ENCODE measurements at regions not wholly inside any gene's neighbourhood (a gene's known extent, or its start where the extent isn't known, plus 50 kb on each side); places are given as distances from the start of the nearest gene placed in this dataset.

DNA sequence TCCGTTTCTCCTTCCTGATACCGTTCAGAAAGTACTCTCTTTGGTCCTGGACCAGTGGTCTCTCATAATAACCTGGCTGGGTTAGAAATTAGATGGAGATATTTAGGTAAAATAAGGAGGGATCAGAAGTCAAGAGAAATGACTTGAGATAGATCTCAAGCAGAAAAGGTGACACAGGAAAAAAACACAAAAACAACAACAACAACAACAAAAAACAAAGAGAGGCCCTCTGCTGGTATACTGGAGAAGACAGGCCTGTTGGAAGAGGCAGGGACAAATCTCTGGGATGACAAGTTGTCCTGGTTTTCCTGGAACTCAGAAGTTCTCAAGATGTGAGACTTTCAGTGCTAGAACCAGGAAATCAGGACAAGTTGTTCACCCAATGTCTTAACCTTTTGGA, 430.5 kb downstream of the SHISA9 start:
- TF ChIP-seq, protein P1, sequence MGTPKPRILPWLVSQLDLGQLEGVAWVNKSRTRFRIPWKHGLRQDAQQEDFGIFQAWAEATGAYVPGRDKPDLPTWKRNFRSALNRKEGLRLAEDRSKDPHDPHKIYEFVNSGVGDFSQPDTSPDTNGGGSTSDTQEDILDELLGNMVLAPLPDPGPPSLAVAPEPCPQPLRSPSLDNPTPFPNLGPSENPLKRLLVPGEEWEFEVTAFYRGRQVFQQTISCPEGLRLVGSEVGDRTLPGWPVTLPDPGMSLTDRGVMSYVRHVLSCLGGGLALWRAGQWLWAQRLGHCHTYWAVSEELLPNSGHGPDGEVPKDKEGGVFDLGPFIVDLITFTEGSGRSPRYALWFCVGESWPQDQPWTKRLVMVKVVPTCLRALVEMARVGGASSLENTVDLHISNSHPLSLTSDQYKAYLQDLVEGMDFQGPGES (IDR thresholded peaks at IDR 0.05; ENCODE audit: low read depth, low read length): no peak
- TF ChIP-seq EP300 (IDR thresholded peaks at IDR 0.05; ENCODE audit: borderline replicate concordance in 1 of 2, low read depth in 1 of 2, low read length in 1 of 2) (no peak), RCOR1 (IDR thresholded peaks at IDR 0.05; ENCODE audit: low read length) (no peak)
- TF ChIP-seq, protein P2, sequence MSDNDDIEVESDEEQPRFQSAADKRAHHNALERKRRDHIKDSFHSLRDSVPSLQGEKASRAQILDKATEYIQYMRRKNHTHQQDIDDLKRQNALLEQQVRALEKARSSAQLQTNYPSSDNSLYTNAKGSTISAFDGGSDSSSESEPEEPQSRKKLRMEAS (IDR thresholded peaks at IDR 0.05; ENCODE audit: low read depth): no peak
- TF ChIP-seq, protein P3, sequence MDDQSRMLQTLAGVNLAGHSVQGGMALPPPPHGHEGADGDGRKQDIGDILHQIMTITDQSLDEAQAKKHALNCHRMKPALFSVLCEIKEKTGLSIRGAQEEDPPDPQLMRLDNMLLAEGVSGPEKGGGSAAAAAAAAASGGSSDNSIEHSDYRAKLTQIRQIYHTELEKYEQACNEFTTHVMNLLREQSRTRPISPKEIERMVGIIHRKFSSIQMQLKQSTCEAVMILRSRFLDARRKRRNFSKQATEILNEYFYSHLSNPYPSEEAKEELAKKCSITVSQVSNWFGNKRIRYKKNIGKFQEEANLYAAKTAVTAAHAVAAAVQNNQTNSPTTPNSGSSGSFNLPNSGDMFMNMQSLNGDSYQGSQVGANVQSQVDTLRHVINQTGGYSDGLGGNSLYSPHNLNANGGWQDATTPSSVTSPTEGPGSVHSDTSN (IDR thresholded peaks at IDR 0.05): no peak
- TF ChIP-seq, protein P4, sequence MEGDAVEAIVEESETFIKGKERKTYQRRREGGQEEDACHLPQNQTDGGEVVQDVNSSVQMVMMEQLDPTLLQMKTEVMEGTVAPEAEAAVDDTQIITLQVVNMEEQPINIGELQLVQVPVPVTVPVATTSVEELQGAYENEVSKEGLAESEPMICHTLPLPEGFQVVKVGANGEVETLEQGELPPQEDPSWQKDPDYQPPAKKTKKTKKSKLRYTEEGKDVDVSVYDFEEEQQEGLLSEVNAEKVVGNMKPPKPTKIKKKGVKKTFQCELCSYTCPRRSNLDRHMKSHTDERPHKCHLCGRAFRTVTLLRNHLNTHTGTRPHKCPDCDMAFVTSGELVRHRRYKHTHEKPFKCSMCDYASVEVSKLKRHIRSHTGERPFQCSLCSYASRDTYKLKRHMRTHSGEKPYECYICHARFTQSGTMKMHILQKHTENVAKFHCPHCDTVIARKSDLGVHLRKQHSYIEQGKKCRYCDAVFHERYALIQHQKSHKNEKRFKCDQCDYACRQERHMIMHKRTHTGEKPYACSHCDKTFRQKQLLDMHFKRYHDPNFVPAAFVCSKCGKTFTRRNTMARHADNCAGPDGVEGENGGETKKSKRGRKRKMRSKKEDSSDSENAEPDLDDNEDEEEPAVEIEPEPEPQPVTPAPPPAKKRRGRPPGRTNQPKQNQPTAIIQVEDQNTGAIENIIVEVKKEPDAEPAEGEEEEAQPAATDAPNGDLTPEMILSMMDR (IDR thresholded peaks at IDR 0.05): no peak

Data from SK-N-SH (cell line).